HG03457 (cell line): ENCODE measurements at regions not wholly inside any gene's neighbourhood (a gene's known extent, or its start where the extent isn't known, plus 50 kb on each side); places are given as distances from the start of the nearest gene placed in this dataset.
"Not testable (repeated sequence)": the region's sequence is repeated elsewhere in the genome, so short reads cannot be mapped to it uniquely, and the experiment has no call there.

Source experiments
- ATAC-seq: cut with Tn5 transposase; IDR thresholded peaks from one replicate; pipeline ENCODE4 v1.9.1; 2021; ENCODE audit warnings: moderate number of reproducible peaks; ENCODE audit not compliant: unreplicated experiment

- ATAC-seq = not testable (repeated sequence)
Measured at GRCh38 chr4:131883181-131883580, 1265.9 kb upstream of the PCDH10 start.

DNA sequence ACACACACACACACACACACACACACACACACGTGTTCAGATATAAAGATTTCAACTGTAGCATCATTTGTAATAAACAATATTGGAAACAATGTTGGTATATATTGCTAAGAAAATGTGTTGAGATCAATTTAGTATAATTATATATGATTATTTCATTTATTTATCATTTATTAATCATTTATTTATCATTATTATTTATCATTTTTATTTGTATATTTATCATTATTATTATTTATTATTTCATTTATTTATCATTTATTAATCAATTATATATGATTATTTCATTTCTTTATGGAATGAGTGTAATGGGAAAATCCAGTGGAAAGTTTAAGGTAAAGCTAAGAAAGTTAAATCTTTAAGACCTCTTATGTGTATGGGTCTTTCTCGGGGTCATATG is 1223.4 kb upstream of the PCDH10 start:
- not testable (repeated sequence) for ATAC-seq

DNA sequence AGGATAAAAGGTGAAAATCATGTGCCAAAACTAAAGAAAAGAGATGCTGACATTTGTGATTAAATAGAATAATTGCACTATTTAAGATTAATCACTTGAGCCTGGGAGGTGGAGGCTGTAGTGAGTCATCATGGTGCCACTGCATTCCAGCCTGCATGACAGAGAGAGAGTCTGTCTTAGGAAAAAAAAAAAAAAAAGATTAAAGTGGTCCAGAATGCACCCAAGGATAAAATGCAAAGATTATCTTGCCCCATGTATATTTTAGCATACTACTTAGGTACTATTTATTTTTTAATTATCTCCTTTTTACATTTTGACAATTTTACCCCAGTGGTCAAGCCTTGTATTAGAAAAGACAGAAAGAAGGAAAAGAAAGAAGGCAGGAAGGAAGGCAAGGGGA is 1181.4 kb upstream of the PCDH10 start:
- not testable (repeated sequence) for ATAC-seq

DNA sequence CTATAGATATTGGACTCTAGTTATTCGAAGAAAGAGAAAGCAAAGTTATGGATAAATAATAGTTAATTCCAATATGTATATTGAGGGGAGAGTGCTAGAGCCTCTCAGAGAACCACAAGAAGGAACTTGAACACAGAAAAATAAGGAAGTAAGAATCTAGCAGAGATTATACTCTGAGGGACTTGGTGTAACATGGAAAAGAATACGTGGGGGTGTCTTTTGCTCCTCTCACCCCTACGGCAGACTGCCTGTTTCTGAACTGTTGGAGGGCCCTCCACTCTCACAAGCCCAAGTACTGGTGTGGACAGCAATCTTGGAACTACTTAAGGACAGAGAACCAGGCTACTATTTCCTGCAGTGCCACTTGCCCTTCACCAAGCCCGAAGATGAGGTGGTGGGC is 1174.4 kb upstream of the PCDH10 start:
- no peak for ATAC-seq

DNA sequence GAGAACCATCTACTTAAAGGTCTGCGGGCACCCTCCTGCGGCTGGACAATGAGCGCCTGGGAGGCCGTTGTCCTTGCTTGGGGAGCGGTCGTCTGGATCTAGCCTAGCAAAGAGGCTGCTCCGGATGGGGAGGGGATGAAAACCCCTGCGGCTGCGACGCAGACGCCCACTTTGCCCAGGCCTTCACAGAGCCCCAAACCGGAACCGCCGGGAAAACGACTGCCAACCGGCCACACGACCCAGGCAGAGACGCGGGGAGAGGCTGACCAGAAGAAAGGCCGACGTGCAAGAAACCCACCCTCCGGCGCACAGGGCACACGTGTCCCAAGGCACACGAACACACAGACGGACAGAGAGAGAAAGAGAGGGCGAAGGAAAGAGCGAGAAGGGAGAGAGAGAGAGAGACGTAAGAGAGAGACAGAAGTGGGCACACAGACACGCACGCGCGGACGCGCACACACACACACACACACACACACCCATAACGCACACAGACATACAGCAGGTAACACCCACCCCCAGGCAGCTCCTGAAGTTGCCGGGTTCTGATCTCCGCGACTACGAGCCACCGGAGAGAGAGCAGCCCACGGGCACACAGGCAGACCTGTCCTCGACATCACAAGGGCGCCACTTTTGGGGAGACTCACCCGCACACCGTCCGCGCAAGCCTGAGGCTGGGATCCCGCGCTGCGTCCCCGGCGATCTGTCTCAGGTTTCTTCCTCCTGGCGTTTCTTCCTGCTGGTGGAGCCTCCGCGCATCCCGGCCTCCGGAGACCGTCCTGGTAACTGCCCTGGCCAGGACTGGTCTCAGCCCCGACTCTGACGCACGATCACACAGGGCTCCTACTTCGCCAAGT is 1173.6 kb upstream of the PCDH10 start:
- not testable (repeated sequence) for ATAC-seq

- not testable (repeated sequence) for ATAC-seq
Measured at GRCh38 chr4:131976133-131977002, 1172.7 kb upstream of the PCDH10 start.

DNA sequence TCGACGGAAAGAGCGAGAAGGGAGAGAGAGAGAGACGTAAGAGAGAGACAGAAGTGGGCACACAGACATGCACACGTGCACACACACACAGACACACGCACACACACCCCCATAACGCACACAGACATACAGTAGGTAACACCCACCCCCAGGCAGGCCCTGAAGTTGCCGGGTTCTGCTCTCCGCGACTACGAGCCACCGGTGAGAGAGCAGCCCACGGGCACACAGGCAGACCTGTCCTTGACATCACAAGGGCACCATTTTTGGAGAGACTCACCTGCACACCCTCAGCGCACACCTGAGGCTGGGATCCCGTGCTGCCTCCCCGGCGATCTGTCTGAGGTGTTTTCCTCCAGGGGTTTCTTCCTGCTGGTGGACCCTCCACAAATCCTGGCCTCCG is 1171.0 kb upstream of the PCDH10 start:
- ATAC-seq = no peak

GRCh38 chr4:131989576-131989975 is 1159.5 kb upstream of the PCDH10 start:
- ATAC-seq = no peak

- no peak for ATAC-seq
Measured at GRCh38 chr4:132001542-132001941, 1147.6 kb upstream of the PCDH10 start.

DNA sequence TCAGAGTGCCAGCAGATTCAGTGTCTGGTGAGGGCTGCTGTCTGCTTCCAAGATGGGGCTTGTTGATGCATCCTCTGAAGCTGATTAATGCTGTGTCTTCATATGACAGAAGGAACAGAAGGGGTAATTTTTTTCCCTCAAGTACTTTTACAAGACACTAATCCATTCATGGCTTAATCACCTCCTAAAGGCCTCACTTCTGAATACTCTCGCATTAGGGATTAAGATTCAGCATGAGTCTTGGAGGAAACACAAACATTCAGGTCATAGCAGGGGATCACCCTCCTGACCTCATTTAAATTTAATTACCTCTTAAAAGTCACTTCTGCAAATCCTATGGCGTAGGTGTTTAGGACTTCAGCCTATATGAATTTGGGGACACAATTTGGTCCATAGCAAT is 1145.5 kb upstream of the PCDH10 start:
- ATAC-seq = no peak

GRCh38 chr4:132015321-132015720 is 1133.8 kb upstream of the PCDH10 start:
- ATAC-seq = no peak

GRCh38 chr4:132016703-132017350 is 1132.3 kb upstream of the PCDH10 start:
- no peak for ATAC-seq

GRCh38 chr4:132026166-132026565 is 1122.9 kb upstream of the PCDH10 start:
- ATAC-seq = no peak

DNA sequence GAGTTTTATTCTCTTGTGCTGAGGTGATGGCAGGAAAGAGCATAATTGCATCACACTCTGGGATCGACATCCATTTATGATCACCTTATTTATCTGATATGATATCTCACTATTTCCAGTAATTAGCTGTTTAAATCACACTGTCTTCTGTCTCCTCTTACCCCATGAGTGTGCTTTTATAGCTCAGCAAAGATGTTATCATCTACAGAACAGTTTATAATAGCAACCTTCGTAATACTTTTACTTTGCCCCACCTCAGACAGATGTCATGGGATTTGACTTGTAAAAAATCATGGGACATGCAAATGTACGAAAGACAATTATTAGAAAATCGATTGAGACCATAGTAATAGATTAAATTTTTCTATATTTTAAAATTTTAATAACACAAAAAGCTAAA is 1122.3 kb upstream of the PCDH10 start:
- ATAC-seq = no peak

DNA sequence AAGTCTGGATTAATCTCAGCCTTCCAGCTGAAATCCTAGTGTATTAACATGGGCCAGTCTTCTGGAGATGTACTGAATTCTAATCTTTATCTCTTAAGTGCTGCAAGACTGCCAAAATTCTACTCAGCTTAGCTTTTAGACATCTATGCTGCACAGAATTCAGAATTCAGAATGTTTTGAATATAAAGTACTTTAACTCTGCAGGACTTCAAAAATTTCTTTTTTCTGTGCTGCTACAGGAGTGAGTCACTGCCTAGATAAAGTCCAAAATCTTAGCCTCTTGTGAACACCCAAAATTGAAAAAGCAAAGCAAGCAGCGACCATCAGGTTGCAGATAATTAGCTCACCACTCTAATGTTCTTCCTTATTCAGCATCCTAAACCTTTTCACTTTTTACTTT is 1092.6 kb upstream of the PCDH10 start:
- no peak for ATAC-seq

- ATAC-seq = no peak
Measured at GRCh38 chr4:132059227-132059626, 1089.9 kb upstream of the PCDH10 start.

GRCh38 chr4:132062611-132063239 is 1086.4 kb upstream of the PCDH10 start:
- no peak for ATAC-seq

DNA sequence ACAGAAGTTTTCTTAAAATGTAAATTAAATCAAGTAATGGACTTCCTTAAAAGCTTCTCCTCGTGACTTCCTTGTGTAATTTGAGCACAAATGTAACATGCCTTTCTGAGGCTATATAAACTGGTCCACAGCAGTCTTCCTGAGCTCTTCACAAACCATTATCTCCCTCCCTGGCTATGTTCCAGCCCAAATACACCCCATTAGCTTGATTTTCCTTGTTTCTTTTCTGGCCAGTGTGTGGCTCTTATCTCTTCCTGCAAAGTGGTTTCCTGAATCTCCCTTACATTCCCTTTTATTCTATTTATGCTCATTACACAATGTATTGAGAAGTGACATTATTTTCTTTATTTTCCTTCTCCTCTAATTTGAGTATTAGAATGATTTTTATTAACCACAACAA is 1085.3 kb upstream of the PCDH10 start:
- ATAC-seq = no peak

GRCh38 chr4:132065940-132066495 is 1083.1 kb upstream of the PCDH10 start:
- ATAC-seq = no peak

DNA sequence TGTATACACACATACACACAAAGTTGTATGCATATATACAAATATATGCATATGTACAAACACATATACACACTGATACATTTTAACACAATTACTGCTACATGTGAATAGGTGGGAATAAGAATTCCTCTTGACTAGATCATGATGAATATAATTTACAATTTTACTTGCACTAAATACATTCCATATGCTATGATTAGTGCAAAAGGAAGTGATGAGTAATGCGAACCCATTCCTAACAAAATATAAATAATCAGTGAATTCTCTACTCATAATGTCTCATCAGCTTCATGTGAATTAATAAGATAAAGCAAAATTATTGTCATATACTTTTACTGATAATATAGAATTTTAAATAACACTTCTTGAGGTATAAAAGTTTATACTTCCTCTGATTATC is 1077.3 kb upstream of the PCDH10 start:
- ATAC-seq = no peak

GRCh38 chr4:132076829-132077228 is 1072.3 kb upstream of the PCDH10 start:
- no peak for ATAC-seq
